KG1 (cell line): ENCODE measurements at regions not wholly inside any gene's neighbourhood (a gene's known extent, or its start where the extent isn't known, plus 50 kb on each side); places are given as distances from the start of the nearest gene placed in this dataset.
"Not testable (repeated sequence)": the region's sequence is repeated elsewhere in the genome, so short reads cannot be mapped to it uniquely, and the experiment has no call there.

ENCODE experiments used
- DNase-seq: peaks from one replicate; lab custom pipeline; 2025; lab: John Stamatoyannopoulos, UW

GRCh38 chr6:103313432-103313831 lies 1546.3 kb downstream of the HACE1 start:
- no peak for DNase-seq

DNA sequence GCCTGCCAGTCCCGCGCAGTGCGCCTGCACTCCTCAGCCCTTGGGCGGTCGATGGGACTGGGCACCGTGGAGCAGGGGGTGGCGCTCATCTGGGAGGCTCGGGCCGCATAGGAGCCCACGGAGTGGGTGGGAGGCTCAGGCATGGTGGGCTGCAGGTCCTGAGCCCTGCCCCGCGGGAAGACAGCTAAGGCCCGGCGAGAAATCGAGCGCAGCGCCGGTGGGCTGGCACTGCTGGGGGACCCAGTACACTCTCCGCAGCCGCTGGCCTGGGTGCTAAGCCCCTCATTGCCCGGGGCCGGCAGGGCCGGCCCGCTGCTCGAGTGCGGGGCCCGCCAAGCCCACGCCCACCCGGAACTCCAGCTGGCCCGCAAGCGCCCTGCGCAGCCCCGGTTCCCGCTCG lies 1565.3 kb downstream of the HACE1 start:
- DNase-seq, result not testable (repeated sequence)

- DNase-seq, result no peak
These were observed 1574.9 kb downstream of the HACE1 start for GRCh38 chr6:103284835-103285234.

DNA sequence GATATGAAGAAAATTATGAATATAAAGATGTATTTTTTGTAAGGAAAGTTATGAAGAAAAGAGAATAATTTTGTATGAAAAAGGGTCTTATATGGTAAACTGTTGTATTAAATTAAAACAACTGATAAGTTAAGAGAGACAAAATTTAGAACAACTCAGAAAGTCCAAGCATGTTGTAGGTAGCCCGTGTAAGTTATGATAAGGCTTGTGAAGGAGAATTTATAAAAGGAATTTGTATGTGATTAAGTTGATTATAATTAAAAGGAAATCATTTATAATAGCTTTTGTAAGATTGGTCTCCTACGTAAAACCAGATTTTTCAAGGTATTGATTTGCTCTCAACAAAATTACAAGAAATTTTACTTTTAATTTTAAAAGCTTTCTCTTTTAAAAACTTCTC lies 1579.3 kb downstream of the HACE1 start:
- no peak for DNase-seq

- no peak for DNase-seq
These were observed 1581.8 kb downstream of the HACE1 start for GRCh38 chr6:103277936-103278335.

DNA sequence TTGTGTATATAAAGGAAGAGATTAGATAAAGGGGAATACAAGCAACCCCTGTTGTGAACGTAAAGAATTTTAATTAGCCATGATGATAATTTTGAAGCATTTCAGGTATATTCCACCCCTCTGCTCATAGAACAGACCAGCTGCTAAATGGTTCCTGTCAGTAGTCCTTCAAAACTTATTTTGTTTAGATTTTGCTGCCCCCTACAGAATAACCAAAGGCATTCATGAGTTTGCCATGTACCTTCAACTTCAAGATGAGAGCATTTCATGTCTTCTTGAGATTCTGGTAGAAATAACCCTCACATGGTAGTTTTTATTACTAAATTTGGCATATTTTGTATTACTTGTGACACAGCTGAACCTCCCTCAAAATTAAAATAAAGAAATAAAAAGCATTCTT lies 1586.7 kb downstream of the HACE1 start:
- no peak for DNase-seq

- no peak for DNase-seq
These were observed 1590.1 kb downstream of the HACE1 start for GRCh38 chr6:103269581-103269980.

- DNase-seq, result no peak
These were observed 1591.4 kb downstream of the HACE1 start for GRCh38 chr6:103268335-103268734.

GRCh38 chr6:103264020-103264419 lies 1595.7 kb downstream of the HACE1 start:
- no peak for DNase-seq

GRCh38 chr6:103255132-103255531 lies 1604.6 kb downstream of the HACE1 start:
- DNase-seq, result no peak

DNA sequence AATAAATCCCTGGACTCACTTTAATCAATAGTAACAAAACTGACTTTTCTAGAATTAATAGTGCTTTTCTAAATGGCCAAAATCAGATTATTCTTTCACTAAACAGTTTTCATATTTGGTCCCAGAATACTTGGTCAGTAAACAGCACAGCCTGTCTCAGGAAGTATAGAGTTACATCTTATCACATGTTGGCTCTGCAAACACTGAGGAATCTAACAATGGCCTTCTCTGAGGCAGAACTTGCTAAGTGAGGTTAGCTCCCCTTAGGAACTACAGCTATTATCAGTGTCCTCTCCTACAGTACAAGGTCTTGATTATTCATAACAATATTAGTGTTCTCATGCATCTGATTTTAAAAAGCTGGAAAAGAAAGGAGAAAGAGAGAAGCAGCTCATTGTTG lies 1622.8 kb downstream of the HACE1 start:
- DNase-seq, result no peak

DNA sequence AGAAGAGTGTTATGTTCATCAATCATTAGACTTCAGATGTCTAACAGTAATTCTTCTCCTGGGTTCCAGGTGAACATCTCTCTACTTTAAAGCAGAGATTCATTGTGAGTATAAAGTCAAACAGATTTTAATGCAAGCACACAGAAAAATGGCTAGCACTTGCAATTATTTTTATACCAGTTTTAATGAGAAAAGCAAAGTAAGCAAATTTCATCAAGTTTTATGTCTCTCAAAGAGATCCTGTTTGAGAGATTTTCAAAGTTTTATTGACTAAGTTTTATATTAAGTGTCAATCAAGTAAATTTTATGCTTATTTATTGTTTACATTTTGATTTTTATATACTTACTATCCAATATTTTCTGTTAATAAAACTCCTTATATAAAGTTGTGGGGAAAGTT lies 1628.5 kb downstream of the HACE1 start:
- no peak for DNase-seq

- DNase-seq, result no peak
These were observed 1643.9 kb downstream of the HACE1 start for GRCh38 chr6:103215847-103216246.

DNA sequence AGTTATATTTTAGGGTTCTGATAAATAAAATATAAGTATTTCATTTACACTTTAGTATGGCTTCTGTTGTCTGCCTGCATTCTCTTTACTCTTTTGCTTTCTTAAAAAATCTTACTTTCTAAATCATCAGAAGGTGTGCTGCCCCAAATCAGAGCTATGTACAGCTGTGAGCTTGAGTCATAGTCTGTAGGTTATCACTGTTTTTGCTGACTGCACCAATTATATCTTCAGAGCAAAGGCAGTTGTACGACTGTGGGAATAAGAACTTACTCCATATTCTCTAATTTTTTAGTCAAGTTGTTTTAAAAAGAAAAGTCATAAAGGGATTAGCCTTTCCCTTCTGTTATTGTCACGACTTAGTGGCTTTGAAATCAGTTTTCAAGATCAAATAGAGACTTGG lies 1649.0 kb downstream of the HACE1 start:
- no peak for DNase-seq

GRCh38 chr6:103198386-103198785 lies 1661.3 kb downstream of the HACE1 start:
- no peak for DNase-seq

DNA sequence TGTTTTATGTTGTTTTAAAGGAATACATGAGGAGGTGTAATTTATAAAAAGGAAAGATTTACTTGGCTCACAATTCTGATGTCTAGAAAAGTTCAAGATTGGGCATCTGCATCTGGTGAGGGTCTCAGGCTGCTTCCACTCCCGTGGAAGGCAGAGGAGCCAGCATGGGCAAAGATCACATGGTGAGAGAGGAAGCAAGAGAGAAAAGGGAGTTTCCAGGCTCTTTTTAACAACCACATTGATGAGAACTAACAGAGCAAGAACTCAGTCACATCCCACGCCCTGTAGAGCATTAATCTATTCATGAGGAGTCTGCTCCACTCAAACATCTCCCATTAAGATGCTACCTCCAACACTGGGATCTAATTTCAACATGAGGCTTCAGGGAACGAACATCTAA lies 1666.3 kb downstream of the HACE1 start:
- DNase-seq, result no peak

DNA sequence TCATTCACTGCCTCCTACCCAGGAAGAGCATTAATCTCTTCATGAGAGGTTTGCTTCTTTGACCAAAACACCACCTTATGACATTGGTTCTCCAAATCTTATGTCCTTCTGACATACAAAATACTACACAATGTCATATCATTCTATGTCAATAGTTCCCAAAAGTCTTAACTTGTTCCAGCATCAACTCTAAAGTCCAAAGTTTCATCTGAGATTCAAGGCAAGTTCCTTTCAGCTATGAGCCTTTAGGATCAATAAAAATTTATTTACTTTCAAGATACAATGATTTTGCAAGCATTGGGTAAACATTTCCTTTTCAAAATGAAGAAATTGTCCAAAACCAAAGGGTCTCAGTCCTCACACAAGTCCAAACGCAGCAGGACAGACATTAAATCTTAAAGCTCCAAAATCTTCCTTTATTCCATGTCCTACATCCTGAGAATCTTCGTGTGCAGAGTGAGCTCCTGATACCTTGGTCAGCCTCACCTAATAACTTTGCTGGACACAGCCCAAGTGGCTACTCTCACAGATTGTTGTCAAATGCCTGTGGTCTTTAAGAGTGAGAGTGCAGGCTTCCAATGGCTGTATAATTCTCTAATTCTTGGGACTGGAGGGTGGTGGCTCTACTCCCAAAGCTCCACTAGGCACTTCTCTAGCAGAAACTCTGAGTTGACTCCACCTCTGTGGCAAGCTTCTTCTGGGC lies 1668.2 kb downstream of the HACE1 start:
- DNase-seq, result no peak

- DNase-seq, result no peak
These were observed 1674.9 kb downstream of the HACE1 start for GRCh38 chr6:103184776-103185175.

DNA sequence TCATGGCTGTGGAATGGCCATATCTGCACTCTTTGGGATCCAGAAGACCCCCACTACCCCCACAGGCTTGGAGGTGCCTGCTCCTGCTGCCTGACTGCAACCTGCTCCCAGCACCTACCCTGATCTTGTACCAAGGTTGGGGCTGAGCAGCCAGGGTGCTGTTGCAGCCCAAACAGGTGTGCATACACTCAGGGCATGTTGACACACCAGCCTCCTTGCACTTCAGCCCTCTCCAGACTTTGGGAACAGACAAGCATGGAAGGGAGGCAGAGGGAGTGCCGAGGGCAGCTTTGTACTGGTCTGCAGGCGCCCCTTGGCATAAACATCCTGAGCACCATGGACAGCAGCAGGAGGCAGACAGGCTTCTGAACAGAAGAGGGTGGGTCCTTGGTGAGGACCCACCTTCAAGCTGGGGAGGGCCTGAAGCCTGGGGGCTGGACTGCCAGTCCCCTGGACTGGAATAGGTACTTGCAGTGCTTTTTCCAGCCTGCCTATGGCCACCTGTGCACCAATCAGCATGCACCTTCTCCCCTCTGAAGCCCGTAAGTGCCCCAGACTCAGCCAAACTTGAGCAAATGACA lies 1675.8 kb downstream of the HACE1 start:
- no peak for DNase-seq

GRCh38 chr6:103178193-103178592 lies 1681.5 kb downstream of the HACE1 start:
- no peak for DNase-seq

- no peak for DNase-seq
These were observed 1681.9 kb downstream of the HACE1 start for GRCh38 chr6:103177791-103178190.

GRCh38 chr6:103175056-103175455 lies 1684.7 kb downstream of the HACE1 start:
- DNase-seq, result no peak

DNA sequence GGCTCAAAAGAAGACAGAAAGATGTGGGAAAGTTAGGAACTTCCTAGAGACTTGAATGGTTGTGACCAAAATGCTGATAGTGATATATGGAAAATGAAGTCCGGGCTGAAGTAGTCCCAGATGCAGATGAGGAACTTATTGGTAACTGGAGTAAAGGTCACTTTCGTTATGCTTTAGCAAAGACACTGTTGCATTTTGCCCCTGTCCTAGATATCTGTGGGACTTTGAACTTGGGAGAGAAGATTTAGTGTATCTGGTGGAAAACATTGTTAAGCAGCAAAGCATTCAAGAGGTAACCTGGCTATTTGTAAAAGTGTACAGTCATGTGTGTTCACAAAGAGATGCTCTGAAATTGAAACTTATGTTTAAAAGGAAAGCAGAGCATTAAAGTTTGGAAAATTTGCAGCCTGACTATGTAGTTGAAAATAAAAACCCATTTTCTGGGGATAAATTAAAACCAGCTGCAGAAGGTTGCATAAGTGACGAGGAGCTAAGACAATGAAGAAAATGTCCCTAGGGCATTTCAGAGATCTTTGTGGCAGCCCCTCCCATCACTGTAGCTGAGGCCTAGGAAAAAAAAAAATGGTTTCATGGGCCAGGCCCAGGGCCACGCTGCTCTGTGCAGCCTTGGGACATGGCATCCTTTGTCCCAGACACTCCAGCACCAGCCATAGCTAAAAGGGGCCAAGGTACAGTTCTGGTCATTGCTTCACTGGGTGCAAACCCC lies 1692.2 kb downstream of the HACE1 start:
- no peak for DNase-seq
